C4-2B (cell line): ENCODE measurements at regions not wholly inside any gene's neighbourhood (a gene's known extent, or its start where the extent isn't known, plus 50 kb on each side); places are given as distances from the start of the nearest gene placed in this dataset.

Source experiments
- ZFX ChIP-seq: fragments of 450-650 bp; IDR thresholded peaks from 2 replicates; pipeline ENCODE4 v1.6.1; 2017
- TF ChIP-seq, protein P1 (sequence below): fragments of 450-650 bp; conservative IDR thresholded peaks from 2 replicates; pipeline ENCODE4 v1.5.1; 2017; ENCODE audit warnings: mild to moderate bottlenecking

DNA sequence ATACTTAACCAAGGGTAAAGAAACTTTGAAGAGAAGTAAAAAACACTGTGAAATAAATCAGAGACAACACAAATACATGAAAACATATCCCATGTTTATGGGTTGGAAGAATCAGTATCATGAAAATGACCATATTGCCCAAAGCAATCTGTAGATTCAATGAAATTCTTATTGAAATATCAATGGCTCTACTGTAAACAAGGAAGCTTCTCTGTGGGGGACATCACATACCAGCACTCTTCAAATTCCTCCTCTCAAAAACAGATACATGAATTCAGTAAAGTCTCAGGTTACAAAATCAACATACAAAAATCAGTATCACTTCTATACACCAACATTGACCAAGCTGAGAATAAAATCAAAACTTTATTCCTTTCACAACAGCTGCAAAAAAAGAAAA, 63.5 kb upstream of the CNTNAP5 start:
- TF ChIP-seq, protein P1, sequence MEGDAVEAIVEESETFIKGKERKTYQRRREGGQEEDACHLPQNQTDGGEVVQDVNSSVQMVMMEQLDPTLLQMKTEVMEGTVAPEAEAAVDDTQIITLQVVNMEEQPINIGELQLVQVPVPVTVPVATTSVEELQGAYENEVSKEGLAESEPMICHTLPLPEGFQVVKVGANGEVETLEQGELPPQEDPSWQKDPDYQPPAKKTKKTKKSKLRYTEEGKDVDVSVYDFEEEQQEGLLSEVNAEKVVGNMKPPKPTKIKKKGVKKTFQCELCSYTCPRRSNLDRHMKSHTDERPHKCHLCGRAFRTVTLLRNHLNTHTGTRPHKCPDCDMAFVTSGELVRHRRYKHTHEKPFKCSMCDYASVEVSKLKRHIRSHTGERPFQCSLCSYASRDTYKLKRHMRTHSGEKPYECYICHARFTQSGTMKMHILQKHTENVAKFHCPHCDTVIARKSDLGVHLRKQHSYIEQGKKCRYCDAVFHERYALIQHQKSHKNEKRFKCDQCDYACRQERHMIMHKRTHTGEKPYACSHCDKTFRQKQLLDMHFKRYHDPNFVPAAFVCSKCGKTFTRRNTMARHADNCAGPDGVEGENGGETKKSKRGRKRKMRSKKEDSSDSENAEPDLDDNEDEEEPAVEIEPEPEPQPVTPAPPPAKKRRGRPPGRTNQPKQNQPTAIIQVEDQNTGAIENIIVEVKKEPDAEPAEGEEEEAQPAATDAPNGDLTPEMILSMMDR: no peak
- no peak for TF ChIP-seq ZFX
